Stimulated activated CD4-positive, alpha-beta T cell treated with anti-CD3 and anti-CD28 coated beads, Interleukin-15, amount 100 ng/mL, for 24 hours (primary cell): ENCODE measurements at regions not wholly inside any gene's neighbourhood (a gene's known extent, or its start where the extent isn't known, plus 50 kb on each side); places are given as distances from the start of the nearest gene placed in this dataset.
A peak's percentile ranks its signal among the peaks of the same experiment; 100 is the strongest.
"Not testable (repeated sequence)": the region's sequence is repeated elsewhere in the genome, so short reads cannot be mapped to it uniquely, and the experiment has no call there.

ENCODE experiments used
- DNase-seq: peaks from one replicate; pipeline ENCODE4 v3.0.0-alpha.2; 2020

DNA sequence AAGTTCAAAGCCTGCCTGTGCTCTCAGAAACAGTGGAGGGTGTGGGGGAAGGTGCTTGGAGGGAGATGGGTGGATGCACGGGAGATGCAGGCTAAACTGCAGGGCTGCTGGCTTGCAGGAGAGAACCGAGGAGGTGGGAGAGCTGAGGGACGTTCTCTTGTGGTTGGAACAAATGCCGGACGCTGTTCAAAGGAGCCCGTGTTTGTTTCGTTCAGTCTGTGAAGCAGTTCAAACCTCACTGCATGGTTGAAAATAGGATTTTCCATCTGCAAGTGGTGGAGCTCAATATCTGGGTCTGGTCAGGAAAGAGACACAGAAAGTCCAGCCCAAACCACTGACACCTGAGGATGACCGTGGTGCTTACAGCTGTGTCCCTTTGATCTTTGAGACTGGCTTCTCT, 1241.8 kb downstream of the TMEM121 start:
- DNase-seq = not testable (repeated sequence)

DNA sequence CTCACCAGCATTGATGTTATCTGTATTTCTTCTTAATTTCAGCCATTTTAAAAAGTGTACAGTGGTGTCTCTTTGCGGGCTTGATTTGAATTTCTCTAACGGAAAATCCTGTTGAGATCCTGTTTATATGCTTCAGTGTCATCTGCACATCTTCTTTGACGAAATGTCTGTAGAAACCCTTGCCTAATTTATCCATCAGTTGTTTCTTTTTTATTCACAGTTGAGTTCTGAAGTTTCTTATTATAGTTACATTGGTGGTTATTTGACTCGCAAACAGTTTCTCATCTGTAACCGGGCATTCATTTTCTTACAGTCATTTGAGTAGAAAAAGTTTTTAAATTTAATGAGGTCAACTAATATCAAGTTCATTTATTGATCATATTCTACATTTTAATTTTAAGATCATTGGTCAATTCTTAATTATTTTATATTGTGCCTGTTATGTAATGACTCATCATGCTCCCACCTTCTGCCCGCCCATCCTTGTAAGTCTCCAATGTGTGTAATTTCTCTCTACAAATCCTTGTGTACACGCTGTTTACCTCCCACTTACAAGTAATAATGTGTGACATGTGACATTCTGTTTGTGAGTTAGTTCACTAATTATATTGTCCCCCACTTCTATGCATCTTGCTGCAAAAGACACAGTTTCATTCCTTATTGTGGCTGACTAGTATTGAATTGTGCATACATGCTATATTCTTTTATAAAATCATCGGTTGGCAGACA, 1242.8 kb downstream of the TMEM121 start:
- not testable (repeated sequence) for DNase-seq

DNA sequence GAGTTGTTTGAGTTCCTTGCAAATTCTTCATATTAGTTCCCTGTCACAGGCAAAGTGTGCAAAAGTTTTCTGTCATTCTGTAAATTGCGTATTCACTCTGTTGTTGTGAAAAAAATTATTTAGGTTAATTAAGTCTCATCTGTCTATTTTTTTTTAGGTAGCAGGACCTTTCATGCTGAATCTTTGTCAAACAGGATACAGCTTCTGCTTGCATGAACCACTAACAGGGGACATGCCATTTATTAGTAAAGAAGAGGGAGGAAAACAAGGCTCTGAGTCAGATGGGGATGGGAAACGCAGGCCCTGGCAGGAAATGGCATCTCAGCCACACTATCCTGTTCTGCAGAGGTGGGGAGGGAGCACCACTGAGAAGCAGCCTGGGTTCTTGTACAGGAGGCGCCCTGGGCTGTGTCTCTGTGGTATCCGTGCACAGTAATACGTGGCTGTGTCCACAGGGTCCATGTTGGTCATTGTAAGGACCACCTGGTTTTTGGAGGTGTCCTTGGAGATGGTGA, 1243.8 kb downstream of the TMEM121 start:
- not testable (repeated sequence) for DNase-seq

DNA sequence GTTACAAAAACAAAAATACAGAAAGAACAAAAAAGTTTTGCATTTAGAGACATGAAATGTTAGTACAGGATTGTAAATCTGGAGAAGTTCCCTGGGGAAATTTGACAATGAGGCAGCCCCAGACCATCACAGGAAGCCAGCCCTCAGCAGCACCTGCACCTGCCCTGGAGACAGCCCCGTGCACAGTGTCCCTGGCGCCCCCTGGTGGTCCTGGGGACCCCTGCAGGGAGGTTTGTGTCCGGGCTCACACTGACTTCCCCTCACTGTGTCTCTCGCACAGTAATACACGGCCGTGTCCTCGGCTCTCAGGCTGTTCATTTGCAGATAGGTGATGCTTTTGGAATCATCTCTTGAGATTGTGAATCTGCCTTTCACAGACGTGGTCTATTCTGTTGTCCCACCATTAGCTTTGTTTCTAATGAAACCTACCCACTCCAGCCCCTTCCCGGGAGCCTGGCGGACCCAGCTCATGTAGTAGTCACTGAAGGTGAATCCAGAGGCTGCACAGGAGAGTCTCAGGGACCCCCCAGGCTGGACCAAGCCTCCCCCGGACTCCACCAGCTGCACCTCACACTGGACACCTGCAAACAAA, 1248.6 kb downstream of the TMEM121 start:
- peak; percentile 88 for DNase-seq

DNA sequence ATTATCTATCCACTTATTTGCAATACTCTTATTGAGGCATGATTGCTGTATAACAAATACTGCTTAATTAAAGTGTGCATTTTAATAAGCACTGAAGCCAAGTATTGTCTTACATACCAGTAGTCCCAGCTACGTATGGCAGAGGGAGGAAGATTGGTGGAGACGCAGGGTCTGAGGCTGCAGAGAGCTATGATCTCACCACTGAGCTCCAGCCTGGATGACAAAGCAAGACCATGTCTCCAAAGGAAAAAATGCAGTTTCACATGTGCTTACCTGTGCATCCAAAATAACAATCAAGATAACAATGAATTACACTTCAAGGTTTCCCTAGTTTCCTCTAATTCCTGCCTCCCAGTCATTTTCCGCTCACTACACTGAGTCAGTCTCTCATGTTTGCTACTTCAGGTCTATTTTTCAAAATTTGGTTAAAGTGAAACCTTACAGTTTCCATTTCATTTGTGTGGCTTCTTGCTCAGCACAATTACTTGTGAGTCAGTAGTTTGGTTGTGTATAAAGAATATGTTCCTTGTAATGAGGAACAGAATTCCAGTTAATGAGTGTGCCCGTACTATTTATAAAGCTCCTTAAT, 1250.1 kb downstream of the TMEM121 start:
- no peak for DNase-seq

DNA sequence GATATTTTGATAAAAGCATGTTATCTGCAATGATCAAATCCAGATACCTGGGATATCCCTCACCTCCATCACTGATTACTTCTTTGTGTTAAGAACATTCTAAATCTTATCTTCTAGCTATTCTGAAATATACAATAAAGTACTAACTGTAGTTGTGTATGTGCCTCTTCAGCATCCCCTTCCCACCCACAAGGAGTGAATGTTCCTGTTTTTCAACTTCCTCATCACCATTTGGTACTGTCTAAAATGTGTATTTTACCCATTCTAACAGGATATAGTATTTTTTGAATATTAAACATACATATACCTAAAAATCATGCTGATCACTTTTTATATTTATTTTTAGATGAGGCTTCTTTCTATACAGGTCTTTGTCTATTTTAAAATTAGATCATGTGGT, 1252.6 kb downstream of the TMEM121 start:
- no peak for DNase-seq

DNA sequence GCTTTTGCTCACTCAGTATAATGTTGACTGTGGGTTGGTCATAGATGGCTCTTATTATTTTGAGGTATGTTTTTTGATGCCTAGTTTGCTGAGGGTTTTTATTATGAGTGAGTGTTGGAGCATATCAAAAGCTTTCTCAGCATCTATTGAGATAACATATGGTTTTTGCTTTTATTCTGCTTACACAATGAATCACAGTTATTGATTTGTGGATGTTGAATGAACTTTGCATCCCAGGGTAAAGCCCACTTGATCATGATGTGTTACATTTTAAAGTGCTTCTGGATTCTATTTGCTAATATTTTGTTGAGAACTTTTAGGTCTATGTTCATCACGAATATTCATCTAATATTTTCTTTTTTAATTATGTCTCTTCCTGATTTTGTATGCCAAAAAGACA, 1260.3 kb downstream of the TMEM121 start:
- DNase-seq = no peak

DNA sequence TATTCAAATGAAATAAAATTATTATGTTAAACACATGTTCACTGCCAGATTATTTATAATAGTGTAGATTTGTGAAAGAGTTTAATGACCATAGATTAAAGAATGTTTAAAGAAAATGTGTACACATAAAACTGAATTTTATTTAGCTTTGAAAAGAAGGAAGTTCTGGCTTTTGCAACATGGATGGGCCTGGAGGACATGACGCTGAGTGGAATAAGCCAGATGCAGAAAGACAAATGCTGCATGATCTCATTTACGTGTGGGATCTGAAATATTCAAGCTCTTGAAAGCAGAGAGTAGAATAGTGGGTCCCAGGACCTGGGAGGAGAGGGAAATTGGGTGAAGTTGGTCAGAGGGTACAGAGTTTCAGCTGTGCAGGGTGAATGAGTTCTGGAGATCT, 1261.2 kb downstream of the TMEM121 start:
- no peak for DNase-seq

DNA sequence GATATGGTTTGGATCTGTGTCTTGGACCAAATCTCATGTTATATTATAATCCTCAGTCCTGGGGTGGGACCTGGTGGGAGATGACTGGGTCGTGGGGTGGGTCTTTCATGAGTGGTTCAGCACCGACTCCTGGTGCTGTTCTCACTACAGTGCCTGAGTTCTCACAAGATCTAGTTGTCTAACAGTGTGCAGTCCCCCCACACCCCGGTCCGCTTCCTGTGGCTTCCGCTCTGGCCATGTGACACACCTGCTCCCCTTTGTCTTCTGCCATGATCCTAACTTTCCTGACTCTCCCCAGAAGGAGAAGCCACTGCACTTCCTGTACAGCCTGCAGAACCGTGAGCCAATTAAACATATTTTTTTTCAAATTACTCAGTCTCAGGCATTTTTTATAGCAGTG, 1262.2 kb downstream of the TMEM121 start:
- no peak for DNase-seq

DNA sequence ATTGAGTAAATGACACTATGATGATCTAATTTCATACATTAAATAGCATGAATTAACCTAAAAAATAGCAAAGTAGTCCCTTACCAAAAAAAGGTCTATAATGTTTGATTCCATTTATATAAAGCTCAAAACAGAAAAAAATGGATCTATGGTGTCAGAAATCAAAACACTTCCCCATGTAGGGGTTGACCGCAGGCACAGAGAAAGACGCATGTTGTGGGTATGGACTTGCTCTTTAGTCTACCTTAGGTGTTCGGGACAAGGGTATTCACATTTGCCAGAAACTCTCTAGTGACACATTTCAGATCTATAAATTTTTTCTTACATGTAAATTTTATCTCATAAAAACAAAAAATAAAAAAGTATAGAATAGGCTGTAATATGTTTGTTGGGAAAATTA, 1262.9 kb downstream of the TMEM121 start:
- no peak for DNase-seq

DNA sequence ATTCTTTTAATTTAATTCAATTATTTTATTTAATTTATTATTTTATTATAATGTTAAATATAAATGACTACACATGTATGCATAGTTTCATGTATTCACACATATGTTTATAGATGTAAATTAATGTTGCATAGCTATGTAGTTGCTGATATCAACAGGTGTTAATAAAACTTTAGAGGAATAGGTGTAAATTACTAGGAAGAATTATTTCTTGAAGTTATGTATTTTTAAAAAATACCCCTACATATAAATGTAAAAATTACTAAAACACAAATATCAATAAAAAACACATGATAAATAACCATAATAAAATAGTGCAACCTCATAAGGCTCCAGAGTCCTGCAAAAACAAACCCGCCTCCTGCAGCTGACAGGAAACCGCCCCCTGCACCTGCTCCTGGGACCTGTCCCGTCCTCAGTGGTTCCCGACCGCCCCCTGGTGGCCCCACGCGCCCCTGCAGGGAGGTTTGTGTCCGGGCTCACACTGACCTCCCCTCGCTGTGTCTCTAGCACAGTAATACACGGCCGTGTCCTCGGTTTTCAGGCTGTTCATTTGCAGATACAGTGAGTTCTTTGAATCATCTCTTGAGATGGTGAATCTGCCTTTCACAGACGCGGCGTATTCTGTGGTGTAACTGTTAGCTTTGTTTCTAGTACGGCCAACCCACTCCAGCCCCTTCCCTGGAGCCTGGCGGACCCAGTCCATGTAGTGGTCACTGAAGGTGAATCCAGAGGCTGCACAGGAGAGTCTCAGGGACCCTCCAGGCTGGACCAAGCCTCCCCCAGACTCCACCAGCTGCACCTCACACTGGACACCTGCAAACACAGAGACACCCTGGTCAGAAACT, 1264.0 kb downstream of the TMEM121 start:
- peak; percentile 88 for DNase-seq

DNA sequence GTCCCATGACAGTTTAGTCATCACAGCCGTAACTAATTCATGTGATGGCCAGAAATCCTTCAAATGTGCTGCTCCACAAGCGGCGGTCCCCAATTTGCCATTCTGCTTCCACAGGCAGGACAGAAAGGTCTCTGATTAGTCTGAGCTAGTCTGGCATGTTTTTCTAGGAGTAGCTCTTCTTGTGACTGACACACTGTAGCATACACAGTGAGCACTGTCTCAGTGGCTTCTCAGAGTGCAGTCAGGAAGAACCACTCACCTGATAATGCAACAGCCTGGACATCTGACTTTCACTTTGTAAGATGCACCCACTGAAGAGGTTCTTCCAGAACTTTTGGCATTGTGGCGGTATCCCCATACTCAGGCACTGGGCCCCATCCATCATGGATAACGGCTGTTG, 1266.2 kb downstream of the TMEM121 start:
- no peak for DNase-seq

DNA sequence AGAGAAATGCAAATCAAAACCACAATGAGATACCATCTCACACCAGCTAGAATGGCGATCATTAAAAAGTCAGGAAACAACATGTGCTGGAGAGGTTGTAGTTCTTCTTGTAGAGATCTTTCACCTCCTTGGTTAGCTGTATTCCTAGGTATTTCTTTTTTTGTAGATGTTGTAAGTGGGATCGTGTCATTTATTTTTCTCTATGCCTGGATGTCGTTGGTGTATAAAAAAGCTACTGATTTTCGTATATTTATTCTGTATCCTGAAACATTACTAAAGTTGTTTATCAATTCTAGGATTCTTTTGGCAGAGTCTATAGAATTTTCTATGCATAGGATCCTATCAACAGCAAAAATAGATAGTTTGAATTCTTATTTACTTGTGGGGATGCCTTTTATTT, 1271.8 kb downstream of the TMEM121 start:
- not testable (repeated sequence) for DNase-seq

DNA sequence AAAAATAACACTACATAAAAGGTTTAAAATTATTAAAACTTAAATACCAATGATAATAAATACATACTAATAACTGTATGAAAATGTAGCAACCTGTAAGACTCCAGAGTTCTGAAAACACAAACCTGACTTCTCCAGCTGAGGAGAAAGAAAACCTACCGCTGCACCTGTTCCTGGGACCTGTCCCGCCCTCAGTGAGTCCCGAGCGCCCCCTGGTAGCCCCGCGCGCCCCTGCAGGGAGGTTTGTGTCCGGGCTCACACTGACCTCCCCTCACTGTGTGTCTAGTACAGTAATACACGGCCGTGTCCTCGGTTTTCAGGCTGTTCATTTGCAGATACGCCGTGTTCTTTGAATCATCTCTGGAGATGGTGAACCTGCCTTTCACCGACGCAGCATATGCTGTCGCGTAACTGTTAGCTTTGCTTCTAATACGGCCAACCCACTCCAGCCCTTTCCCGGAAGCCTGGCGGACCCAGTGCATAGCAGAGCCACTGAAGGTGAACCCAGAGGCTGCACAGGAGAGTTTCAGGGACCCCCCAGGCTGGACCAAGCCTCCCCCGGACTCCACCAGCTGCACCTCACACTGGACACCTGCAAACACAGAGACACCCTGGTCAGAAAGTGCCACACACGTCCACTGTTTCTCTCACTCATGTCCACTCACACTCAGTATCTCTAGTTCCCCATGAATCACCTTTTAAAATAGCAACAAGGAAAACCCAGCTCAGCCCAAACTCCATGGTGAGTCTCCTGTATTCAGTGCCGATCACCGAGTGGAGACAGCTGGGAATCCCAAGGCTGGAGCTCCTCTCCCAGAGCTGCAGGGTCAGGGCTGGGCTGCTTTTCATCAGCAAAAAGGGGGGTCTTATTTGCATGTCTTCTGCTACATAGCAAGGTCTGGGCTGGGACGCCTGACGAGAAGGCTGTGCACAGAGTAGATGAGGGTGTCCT, 1276.3 kb downstream of the TMEM121 start:
- DNase-seq = peak; percentile 21

DNA sequence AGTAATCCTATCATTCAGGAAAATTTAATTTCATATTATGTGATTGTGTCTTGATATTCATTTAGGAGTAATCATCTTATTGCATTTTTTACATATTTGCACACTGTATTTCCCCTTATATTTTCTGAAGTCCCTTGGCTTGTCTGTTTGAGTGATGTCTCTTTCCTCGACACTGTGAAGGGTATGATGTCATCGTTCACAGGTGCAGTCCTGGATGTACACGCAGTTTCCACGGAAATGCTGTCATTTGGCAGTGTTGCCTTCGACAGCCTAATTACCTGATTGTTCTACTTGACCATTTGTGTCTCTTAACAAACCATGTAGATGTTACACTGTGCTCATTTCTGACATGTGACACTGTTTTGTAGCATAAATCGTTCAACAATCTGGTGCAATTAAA, 1277.0 kb downstream of the TMEM121 start:
- DNase-seq = no peak

DNA sequence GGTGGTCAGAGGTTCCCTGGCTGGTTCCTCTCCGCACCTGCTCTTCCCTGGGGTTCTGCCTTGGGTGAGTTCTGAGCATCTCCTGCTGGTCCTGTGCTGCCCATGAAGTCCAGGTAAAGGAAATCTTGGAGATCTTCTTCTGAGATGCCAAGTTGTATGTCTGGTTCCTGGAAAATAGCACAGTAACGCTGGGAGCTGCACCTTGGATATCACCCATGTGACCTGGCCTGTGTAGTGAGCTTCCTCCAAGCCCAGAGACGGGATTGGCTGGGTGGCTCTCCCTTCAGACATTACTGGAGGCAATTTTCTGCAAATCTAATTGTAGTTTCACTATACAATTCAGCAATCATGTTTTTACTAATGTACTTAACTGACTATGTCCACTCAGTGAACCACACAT, 1281.1 kb downstream of the TMEM121 start:
- DNase-seq = no peak

DNA sequence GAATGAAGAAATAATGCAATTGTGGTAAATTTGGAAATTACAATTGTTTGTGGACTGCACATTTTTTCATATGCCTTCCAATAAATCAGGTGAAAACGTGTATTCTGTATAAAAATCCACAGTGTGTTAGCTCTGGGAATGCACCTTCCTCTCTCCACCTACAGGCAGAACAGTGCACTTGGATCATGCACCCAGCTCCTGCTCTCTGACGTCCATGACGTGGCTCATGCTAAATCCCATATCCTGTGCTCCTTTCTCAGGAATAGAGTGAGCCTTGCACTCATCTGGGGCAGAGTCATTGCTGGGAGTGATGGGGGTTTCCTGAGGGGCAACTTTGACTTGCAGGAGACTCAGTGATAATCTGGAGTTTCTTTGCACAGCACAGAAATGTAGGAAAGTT, 1282.1 kb downstream of the TMEM121 start:
- no peak for DNase-seq

DNA sequence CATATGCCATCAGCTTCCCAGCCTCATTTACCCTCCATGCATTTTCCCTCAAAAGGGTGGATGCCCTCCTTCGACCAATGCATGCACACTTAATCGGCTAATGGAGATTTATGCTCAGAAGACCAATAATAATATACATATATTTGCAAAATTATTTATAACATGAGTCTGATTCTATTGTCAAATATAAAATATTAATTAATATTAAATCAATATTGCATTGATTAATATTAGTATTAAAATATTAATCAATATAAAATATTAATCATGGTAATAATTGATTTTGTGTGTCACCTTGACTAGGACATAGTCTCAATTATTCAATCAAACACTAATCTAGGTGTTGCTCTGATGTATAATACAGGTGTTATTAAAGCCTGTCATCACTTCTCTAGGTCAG, 1282.5 kb downstream of the TMEM121 start:
- DNase-seq = no peak

DNA sequence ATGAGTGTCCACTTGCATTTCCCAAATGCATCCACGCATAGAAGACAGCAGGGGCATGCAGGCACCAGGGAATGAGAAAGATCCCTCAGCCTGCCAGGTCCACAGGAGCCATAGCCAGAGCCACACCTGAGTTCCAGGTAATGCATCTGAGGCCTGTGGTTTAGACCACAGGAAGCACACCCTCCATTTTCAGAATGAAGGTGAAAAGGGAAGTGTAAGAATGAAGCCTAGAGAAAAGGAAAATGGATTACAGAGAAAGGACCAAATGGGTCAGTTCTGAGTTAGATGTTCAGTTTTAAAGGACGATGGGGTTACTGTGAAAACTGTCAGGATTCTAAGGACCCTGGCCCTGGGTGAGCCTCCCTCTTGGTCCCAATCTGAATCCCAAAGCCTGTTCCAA, 1283.2 kb downstream of the TMEM121 start:
- no peak for DNase-seq

DNA sequence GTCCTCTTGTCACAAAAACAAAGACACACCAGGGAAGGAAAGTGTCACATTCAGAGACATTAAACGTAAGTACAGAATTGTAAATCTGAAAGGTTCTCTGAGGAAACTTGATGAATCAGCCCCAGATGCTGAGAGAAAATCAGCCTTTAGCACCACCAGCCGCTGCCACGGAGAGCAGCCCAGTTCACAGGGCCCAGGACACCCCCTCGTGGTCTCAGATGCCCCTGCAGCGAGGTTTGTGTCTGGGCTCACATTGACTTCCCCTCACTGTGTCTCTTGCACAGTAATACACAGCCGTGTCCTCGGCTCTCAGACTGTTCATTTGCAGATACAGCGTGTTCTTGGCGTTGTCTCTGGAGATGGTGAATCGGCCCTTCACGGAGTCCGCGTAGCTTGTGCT, 1283.8 kb downstream of the TMEM121 start:
- DNase-seq = not testable (repeated sequence)

DNA sequence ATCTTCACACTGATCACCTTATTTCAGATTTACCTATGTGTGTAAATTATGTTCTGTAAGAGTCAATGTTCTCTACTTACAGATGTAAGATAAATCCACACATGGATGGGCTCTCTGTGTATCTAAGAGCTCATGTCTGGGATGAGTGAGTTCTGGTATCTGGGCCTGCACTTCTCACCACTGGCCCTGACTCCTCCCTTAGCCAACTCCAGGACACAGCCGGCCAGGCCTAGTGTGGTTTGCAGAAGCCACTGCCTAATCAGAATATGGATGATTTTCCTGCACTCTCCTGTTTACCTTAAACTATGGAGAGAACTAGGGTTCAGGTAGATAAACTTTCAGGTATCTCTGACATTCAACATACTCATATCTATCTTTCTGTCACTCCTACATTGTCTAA, 1284.8 kb downstream of the TMEM121 start:
- no peak for DNase-seq
